NB4 (cell line): ENCODE measurements at regions not wholly inside any gene's neighbourhood (a gene's known extent, or its start where the extent isn't known, plus 50 kb on each side); places are given as distances from the start of the nearest gene placed in this dataset.

Source experiments
- MAX ChIP-seq: IDR thresholded peaks from 2 replicates; pipeline ENCODE4 v1.6.1; 2011; ENCODE audit warnings: low read depth, low read length
- MYC ChIP-seq: IDR thresholded peaks from 2 replicates; pipeline ENCODE4 v1.6.1; 2011; ENCODE audit warnings: low read depth, low read length
- POLR2A ChIP-seq: IDR thresholded peaks from 2 replicates; pipeline ENCODE4 v1.6.1; 2011; ENCODE audit warnings: mild to moderate bottlenecking; ENCODE audit not compliant: insufficient read length; ENCODE audit errors: extremely low read depth
- TF ChIP-seq, protein P1 (sequence below): IDR thresholded peaks from one replicate; pipeline ENCODE4 v1.5.1; 2012; ENCODE audit warnings: low read depth, low read length

DNA sequence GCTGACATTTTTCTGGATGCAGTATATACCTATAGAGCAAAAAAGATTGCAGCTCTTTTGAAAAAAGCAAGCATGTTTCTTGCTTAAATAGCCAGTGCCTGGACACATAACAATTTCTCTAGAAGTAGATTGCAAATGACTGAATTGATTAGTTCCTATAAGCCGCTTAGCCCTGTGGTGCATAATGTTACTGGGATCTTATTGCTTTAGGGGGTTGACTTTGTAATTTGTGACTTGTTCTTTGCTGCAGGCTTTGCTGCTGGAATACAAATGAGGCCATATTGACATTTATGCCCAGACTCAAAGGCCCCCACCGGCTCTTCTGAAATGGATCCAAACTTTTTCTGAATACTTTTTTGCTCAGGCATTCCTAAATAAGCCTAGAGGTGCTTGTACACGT is 182.6 kb downstream of the SH3BP4 start:
- TF ChIP-seq, protein P1, sequence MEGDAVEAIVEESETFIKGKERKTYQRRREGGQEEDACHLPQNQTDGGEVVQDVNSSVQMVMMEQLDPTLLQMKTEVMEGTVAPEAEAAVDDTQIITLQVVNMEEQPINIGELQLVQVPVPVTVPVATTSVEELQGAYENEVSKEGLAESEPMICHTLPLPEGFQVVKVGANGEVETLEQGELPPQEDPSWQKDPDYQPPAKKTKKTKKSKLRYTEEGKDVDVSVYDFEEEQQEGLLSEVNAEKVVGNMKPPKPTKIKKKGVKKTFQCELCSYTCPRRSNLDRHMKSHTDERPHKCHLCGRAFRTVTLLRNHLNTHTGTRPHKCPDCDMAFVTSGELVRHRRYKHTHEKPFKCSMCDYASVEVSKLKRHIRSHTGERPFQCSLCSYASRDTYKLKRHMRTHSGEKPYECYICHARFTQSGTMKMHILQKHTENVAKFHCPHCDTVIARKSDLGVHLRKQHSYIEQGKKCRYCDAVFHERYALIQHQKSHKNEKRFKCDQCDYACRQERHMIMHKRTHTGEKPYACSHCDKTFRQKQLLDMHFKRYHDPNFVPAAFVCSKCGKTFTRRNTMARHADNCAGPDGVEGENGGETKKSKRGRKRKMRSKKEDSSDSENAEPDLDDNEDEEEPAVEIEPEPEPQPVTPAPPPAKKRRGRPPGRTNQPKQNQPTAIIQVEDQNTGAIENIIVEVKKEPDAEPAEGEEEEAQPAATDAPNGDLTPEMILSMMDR = no peak
- no peak for TF ChIP-seq POLR2A
- no peak for TF ChIP-seq MAX
- no peak for TF ChIP-seq MYC
